Middle frontal gyrus (tissue), 1 donor: ENCODE measurements at regions not wholly inside any gene's neighbourhood (a gene's known extent, or its start where the extent isn't known, plus 50 kb on each side); places are given as distances from the start of the nearest gene placed in this dataset.

Experiments used
- DNase-seq: peaks from one replicate; pipeline ENCODE4 v3.0.0-alpha.2; 2015; ENCODE audit warnings: low spot score; ENCODE audit errors: extremely low spot score

GRCh38 chr2:144084114-144084661 is 435.7 kb downstream of the ZEB2 start:
- no peak for DNase-seq

GRCh38 chr2:144083211-144083610 is 436.7 kb downstream of the ZEB2 start:
- DNase-seq, result no peak

- DNase-seq, result no peak
These were observed 437.1 kb downstream of the ZEB2 start for GRCh38 chr2:144082777-144083176.

- no peak for DNase-seq
These were observed 437.6 kb downstream of the ZEB2 start for GRCh38 chr2:144082327-144082726.

- no peak for DNase-seq
These were observed 438.6 kb downstream of the ZEB2 start for GRCh38 chr2:144081272-144081671.

- no peak for DNase-seq
These were observed 440.1 kb downstream of the ZEB2 start for GRCh38 chr2:144079803-144080202.

- DNase-seq, result no peak
These were observed 440.9 kb downstream of the ZEB2 start for GRCh38 chr2:144078802-144079724.

- no peak for DNase-seq
These were observed 441.8 kb downstream of the ZEB2 start for GRCh38 chr2:144078106-144078505.

GRCh38 chr2:144074450-144074849 is 445.5 kb downstream of the ZEB2 start:
- DNase-seq, result no peak

GRCh38 chr2:144071461-144071860 is 448.5 kb downstream of the ZEB2 start:
- DNase-seq, result no peak

GRCh38 chr2:144067506-144067905 is 452.4 kb downstream of the ZEB2 start:
- no peak for DNase-seq

GRCh38 chr2:144063602-144064001 is 456.3 kb downstream of the ZEB2 start:
- DNase-seq, result no peak

- DNase-seq, result no peak
These were observed 465.0 kb downstream of the ZEB2 start for GRCh38 chr2:144054911-144055310.

GRCh38 chr2:144052083-144052482 is 467.8 kb downstream of the ZEB2 start:
- no peak for DNase-seq

GRCh38 chr2:144049137-144049536 is 470.8 kb downstream of the ZEB2 start:
- DNase-seq, result no peak

GRCh38 chr2:144048631-144049060 is 471.3 kb downstream of the ZEB2 start:
- no peak for DNase-seq

- DNase-seq, result no peak
These were observed 477.2 kb downstream of the ZEB2 start for GRCh38 chr2:144042751-144043150.

- no peak for DNase-seq
These were observed 478.3 kb downstream of the ZEB2 start for GRCh38 chr2:144041612-144042011.

GRCh38 chr2:144040834-144041233 is 479.1 kb downstream of the ZEB2 start:
- DNase-seq, result no peak

- no peak for DNase-seq
These were observed 487.4 kb downstream of the ZEB2 start for GRCh38 chr2:144032566-144032965.

GRCh38 chr2:144030791-144031190 is 489.1 kb downstream of the ZEB2 start:
- peak; percentile 5 for DNase-seq

- no peak for DNase-seq
These were observed 492.3 kb downstream of the ZEB2 start for GRCh38 chr2:144027593-144027992.

- no peak for DNase-seq
These were observed 493.2 kb downstream of the ZEB2 start for GRCh38 chr2:144026753-144027152.
